Stimulated activated naive CD4-positive, alpha-beta T cell treated with Interleukin-2 at 50 U/mL for 16 hours (primary cell): ENCODE measurements at regions not wholly inside any gene's neighbourhood (a gene's known extent, or its start where the extent isn't known, plus 50 kb on each side); places are given as distances from the start of the nearest gene placed in this dataset.

ENCODE experiments used
- DNase-seq: peaks from one replicate; lab custom pipeline; 2025; lab: John Stamatoyannopoulos, UW

DNA sequence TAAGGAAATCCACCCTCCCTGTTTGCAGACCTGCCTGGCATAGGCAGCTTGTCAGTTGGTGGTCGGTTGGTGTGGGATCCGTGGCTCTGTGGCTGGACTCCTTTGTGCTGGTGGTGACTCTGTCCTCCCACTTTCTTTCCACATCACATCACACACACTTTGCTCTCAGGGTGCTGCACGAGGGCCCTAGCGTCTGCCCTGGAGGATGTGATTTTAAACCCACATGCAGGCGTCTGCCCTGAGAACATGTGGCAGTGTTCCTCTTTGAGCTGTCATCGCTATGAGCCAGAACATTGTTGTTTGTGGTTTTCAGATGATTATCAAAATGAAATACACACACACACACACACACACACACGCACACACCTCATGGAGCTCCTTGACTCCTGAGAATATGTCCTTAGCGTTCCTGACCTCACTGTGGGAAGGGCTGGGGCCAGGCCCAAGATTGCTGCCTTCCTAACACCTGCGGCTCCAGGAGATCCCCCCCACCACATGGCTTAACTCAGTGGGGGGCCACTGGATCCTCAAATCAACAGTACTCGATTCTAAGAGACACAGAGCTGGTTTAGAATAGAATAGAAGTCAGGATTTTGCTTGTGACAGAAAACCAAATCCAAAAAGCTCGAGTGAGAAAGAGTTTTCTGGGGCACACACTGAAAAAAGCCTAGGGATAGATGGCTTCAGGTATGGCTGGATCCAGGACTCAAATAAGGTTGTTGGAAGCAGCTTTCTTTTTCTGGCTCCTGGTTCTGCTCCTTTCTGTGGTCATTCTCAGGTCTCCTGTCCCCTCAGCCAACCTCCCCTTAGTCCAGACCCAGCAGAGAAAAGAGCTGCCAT is 54.8 kb downstream of the RTP5 start:
- DNase-seq = no peak

DNA sequence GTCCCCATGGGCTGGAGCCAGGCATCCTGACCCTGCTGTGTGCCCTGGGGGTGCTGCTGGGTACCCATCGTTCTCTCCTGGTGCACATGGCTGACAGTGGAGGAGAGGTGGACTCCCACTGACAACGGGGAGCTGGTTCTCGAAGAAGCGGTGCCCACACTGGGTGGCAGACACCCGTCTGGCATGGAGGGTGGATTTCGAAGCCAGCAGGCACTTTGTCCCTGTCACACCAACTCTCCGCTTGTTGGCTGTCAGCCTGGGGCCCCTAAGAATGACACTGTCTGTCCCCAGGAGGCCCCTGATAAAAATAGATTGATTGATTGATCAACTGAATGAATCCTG is 55.4 kb downstream of the RTP5 start:
- no peak for DNase-seq

DNA sequence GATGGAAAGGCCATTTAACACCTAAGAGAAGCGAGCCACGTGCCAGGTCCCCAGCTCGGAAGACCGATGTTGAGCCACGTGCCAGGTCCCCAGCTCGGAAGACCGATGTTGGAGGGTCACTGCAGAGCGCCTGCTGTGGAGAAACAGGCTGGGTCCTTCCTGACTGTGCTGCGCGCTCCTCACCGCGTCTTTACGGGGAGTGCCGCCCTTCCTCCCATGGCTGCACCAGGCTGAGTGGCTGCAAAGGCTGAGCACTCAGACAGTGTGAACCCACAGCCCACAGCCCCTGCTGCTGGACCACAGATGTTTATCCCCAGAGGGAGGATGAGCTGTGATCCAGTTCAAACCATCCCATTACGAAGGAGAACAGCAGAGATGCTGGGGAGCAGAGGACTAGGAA is 55.7 kb downstream of the RTP5 start:
- DNase-seq = no peak

DNA sequence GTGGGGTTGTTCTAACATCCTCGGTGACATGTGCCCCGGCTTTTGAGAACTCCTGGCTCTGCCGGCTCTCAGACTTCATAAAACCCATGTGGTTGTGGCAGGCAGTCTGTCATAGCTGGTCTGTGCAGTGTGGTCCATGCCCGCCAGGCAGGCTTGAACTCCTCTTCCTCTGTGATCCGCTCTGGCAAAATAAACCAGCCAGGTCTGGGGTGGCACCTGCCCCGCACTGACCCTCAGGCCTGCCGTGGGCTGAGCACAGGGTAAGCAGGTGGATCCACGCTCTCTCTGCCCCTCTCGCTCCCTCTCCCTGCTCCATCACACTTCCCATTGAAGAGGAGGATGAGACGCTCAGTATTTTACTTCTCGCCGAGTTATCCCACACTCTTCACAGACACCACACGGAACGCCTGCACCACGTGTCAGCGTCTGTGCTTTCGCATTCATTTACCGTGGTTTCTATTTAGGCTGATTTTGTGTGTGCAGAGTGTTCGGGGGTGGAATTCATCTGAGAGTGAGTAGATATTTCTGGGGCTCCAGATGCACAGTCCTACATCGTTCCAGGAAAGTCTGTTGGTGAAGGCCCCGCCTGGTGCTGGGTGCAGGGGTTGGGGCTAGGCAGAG is 56.4 kb downstream of the RTP5 start:
- DNase-seq = no peak

DNA sequence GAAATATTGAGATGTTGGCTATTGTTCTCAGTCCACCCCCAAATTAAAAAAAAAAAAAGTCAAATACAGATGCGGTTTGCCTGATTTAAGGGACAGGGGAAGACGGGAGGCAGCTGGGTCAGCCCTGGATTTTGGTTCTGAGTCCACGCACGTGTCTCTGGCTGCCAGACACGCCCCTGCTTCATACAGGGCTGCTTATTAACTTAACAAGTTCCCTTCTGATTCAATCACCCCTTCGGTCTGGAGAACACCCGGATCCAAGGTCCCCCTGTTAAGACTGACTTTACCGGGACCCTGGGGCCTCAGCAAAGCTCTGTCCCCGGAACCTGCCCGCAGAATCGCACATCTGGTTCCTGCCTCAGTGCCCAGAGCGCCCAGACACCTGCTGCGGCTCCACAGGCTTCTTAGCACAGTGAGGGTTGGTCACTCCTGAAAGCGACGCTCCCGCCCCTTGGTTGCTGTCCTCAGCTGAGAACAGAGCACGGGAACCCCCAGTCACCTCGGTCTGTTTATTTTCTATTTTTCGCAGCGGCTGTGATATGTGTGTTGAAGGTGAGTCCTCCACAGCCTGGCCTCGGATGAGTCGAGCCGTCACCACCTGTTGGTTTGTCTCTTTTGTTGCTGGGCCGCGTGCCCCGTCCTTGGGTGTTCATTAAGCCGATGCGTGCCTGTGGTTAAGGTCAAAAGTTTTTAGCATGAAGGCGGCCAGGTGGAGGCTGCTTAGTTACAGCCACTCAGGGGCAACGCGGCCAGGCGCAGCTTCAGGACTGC is 57.2 kb downstream of the RTP5 start:
- no peak for DNase-seq

DNA sequence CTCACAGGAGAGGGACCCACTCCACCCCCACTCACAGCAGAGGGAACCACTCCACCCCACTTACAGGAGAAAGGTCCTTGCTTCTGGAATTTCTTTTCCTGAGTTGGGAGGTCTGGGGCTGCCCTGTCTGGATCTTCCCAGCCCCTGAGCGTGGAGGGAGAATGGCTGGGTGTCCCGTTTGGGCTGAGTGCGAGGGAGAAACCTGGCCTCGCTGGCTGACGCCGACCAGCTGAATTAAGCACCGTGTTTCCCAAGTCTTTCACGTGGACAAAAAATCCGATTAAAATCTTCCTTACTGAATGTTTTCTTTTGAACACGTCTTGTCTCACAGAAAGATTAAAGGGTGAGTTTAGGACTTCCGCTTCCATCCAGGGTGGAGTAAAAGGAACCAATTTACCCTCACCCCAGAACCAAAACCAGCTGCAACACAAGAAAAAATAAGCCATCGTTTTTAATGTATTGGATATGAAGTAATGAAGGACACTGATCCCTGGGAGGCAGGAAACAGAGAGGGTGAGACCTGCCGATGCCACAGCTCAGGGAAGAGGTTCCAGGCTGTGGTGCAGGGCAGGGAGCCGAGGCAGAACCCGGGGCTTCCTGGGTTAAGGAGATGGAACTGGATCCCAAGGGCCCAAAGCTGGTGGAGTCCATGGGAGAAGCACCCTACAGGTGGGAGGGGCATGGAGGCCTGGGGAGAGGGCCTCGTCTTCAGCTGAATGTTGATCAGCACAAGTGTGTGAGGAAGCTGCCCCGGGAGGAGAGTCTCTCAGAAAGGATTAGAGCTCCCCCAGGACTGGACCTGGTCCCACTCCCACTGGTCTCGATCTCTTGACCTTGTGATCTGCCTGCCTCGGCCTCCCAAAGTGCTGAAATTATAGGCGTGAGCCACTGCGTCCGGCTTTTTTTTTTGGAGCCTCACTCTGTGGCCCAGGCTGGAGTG is 60.3 kb downstream of the RTP5 start:
- no peak for DNase-seq

DNA sequence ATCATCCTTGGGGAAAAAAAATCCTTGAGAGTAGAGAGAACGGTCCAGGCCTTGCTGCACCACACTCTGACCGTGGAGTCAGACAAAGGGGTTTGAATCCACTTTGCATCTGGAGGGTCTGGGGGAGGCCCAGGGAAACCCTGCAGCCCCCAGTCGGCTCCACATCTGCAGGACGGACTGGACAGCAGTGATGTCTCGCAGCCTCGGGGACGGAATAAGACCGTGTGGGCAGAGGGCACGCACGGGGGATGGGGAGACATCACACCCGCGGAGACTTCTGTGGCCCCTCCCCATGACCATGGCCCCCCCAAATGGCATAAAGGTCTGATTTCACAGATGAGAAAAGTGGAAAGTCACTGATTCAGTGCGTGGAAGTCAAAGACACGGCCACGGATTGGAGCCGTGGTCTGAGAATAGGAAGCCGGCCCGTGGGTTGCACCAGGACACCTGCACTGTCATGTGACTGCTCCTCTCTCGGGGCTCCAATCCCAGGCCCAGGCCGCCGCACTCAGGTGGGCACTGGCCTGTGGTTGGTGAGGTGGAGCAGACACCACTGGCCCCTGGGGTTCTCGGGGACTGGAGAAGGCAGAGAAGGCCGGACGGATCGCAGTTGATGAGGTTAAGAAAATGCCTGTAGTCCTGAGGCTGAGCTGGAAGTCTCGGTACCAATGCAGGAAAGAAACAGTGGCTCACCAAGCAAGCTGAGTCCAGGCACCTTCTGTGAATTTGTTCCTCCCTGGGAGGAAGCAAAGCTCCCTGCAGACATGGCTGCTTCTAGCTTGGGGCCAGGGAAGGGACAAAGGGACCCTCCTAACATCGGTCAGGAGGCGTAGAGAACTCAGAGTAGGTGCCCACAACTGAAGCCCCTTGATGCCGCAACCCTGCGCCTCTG is 61.8 kb downstream of the RTP5 start:
- DNase-seq = no peak

DNA sequence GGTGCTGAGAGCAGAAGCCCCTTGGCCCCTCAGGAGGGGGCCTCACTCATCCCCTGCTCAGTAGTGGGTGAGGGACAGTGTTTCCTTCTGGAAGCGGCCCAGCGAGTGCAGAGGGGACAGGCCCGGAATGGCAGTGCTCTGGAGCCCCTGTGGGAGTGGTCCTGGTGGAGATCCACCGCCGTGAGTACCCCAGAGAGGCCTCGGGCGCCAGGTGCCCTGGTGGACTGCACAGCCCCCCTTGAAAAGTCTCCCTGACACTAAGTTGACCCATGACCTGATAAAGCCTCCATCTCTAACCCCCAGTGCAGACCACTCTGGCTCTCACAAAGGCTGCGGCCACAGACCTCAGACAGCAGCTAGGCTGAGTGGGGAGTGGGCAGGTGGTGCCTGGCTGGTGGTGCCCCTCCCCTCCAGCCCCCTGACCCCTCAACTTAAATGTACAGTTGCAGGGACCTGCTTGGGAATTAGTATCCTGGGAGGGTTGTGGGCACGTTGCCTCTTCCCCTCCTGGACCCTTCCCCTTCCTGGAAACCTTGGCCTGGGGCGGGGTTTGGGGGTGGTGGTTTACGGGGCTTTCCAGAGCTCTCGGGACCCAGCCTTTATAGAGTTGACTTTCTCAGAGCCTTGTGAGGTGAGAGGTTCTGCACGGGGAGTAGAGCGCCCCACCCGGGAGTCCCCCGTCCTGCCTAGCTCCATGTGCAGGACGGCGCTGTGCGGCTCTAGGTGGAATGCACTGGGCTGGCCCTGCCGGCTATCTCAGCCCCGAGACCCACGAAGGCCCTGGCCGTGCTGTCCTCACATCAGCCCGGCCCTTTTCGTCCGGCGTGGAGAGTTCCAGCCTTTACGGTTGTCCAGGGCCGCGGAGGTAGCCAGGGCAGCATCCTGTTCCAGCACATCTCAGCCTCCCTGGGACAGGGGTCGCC is 62.7 kb downstream of the RTP5 start:
- no peak for DNase-seq

DNA sequence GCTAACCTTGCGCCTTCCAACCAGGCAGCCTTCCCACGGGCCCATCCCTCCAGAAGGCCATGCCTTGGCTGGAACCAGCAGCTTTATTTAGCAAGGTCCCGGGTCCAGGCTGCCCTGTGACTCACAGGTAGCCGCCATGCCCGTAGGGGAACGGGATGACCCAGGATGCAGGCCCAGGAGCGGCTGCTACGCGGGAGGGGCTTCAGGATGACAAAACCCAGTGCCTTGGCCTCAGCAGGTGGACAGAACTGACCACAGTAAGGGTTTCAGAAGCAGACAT is 63.3 kb downstream of the RTP5 start:
- no peak for DNase-seq

DNA sequence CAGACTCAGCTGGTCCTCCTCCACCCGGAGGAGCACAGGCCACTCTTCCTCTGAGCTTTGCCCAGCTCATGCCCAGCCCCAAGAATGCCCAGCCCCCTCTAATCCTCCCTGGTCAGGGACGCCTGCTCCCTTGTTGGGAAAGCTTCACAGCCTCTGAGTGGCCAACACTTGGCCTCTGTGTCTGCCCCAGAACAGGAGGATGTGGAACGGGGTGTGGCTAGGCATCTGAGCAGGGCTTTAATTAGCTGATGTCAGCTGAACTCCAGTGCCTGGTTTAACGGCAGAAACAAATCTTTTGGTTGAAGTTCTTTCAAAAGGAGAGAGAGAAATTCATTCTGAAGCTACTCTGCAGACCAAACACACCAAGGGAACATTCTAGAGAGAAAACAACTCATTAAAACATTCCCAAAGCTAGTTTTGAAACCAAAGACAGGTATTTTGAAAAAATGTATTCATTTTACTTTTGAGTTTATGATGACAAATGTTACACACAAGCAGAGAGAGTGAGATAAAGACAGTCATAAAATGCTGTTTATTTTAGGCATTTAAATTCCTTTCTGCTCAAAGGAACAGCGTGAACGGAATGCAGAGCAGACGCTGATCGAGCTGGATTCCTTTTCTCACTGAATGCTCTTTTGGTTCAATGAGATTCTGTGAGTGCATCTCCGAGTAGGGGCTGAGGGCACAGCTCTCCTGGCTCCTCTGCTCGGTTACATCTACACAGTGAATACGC is 63.8 kb downstream of the RTP5 start:
- DNase-seq = no peak

DNA sequence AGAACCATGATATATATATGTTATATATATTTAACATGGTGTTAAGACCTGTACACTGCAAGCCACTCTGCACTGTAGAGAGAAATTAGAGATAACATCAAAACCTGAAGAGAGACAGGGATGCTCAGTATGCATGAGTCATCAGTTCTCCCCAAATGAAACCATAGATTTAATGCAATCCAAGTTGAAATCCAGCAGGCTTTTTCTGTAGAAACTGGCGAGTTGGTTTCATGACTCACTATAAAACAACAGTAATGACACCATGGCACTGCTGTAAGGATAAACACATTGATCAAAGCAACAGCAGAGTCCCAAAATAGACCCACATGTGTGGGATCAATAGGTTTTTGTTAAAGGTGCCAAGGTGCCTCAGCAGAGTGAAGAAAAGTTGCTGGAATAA is 65.8 kb downstream of the RTP5 start:
- no peak for DNase-seq

DNA sequence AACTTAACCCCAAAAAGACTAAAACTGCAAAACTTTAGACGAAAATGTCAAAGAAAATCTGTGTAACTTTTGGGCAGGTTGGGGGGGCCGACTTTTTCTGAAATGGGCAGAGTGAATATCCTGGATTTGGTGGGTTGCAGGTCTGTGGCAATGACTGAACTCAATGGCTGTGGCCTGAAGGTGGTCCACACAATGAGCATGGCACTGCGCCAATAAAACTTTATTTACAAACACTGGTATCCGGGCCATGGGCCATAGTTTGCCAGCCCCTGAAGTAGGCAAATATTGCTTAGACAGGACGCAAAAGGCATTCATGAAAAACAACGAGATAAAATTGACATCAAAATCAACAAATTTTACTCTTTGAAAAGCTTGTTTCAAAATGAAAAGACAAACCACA is 66.2 kb downstream of the RTP5 start:
- no peak for DNase-seq

DNA sequence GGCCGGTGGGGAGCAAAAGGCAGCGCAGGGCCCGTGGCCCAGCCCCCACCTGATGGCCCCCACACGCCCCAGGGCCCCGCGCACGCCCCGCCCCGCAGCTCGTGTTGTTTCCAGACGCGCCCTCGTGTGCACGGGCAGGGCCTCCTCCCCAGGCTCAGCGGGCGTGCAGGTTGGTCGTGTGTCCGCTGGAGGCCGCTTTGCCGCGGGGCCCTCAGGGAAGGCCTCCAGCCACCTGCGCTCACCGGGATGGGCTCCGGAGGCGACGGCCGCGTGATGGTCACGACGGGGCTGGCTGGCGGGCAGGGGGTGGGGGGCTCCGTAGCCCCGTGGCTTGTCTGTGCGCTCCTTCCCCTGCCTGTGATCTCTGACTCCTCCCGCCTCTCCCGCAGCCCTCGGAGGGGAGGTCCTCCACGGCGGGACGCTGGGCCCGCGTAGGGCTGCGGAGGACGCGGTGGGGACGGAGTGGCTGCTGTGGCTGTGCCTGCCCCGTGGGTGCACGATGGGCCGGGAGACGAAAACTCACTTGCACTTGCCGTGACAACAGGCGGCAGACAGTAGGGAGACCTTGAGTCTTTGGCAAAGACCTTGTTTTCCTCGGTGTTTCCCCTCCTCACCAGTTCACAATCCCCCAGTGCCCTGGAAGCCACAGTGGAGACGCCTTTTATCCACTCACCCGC is 67.1 kb downstream of the RTP5 start:
- no peak for DNase-seq

DNA sequence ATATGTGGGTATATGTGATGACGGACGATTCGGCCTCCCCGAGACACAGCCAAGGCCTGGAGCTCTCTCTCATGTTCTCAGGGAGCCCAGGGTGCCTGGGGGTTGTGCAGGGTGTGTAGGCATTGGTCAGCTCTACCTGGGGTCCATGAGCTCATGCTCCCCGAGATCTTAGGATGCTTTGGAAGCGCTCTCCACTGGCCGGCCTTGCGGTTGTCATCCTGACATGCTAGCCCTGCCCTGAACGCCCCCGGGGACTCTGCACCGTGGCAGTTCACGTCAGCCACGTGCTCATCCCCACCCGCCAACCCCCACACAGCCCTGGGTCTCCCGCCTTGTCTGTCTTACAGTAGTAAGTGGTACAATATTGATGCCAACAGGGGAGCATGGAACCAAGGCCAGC is 67.8 kb downstream of the RTP5 start:
- no peak for DNase-seq

DNA sequence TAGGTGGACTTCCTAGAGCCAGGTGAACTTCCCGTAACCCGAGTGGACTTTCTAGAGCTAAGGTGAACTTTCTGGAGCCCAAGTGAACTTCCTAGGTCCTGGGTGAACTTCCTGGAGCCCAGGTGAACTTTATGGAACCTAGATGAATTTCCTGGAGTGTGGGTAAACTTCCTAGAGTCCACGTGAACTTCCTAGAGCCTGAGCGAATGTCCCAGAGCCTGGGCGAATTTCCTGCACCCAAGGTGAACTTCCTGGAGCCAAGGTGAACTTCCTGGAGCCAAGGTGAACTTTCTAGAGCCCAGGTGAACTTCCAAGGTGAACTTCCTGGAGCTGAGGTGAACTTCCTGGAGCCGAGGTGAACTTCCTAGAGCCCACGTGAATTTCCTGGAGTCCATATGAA is 70.0 kb downstream of the RTP5 start:
- DNase-seq = no peak

DNA sequence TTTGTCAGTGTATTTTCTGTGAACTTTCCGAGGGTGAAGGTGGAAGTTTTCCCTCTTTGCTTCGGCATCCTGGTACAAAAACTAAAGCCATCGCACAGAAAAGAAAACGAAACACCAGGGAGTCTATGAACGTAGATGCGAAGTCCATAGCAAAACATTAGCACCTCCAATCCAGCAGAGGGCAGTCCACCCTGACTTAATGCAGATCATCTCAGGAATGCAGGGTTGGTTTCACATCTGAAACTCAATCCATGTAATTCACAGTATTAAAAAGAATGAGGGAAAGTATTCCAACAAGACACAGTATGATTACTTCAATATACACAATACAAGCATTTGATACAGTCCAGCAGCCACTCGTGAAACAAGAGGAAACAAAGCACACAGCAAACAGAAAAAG is 70.8 kb downstream of the RTP5 start:
- no peak for DNase-seq

DNA sequence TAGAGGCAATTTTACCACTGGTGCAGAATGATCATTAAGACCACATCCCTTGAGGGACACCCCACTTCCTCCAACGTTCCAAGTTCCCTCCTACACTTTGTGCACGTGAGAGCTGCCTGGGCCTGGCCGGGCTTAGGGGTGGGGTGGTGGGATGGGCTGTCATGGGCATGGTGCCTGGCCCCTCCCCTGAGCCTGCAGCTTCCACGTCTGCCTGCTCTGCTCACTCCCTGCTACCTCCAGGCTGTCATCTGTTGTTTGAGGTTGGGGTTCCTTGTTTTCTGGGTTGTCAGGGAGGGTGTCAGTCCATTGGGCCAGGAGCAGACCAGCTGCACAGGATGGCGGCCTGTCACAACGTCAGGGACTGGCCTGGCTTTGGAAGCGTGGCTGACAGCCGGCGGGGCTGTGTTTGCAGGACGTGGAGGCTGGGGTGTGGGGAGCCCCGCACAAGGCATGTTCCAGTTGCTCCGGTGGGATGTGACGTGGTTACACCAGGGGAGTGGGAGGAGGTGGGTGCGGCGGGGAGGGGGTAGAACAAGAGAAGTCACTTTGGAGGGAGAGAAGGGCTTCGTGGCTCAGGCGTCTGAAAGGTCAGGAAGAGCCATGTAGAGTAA is 72.3 kb downstream of the RTP5 start:
- DNase-seq = no peak

DNA sequence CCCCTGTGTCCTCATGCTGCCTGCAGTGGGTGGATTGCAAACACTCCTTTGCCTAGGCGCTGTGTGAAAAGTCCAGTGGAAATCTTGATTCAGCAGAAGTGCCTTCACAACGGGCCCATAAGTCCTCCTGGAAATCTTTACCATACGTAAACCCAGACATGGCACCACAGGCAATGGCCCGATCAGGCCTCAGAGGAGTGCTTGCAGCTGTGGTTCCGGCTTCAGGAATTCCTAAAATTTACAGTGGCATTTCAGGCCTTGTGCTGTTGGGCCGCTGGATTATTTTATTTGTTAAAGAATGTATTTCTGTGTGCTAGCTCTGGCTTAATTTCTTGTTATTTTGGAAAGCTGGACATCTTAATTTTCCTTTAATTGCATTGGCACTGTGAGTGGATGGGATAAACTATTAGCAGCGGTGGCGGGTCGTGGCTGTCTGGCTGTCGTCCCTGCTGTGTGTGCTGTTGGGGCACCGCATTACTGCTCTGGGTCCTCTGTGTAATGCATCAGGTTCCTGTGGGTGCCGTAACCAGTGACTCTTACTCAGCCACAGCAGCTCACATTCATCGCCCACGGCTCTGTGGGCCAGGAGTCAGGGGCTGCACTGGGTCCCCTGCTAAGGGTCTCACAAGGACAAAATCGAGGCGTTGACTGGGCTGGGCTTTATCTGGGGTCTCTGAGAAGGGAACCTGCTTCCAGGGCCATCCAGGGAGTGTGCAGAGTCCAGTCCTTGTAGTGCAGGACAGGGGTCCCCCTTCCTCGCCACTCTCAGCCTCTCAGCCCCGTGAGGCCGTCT is 73.1 kb downstream of the RTP5 start:
- DNase-seq = no peak
